ENCODE measurements at regions not wholly inside any gene's neighbourhood (a gene's known extent, or its start where the extent isn't known, plus 50 kb on each side); places are given as distances from the start of the nearest gene placed in this dataset.

GRCh38 chr2:105574796-105575344 lies 169.8 kb upstream of the NCK2 start:
- no peak for DNase-seq (ENCODE audit: low read depth)
- H3K4me3 ChIP-seq (ENCODE audit: low read depth, low read length): no peak overlapping the region
- no peak for TF ChIP-seq CTCF (IDR thresholded peaks at IDR 0.05; ENCODE audit: low read depth, low read length, missing control alignments)

GRCh38 chr2:105573910-105574655 lies 170.6 kb upstream of the NCK2 start:
- no peak for DNase-seq (ENCODE audit: low read depth)
- no peak for TF ChIP-seq CTCF (IDR thresholded peaks at IDR 0.05; ENCODE audit: low read depth, low read length, missing control alignments)
- H3K4me3 ChIP-seq (ENCODE audit: low read depth, low read length): no peak overlapping the region

GRCh38 chr2:105573490-105573889 lies 171.2 kb upstream of the NCK2 start:
- no peak for TF ChIP-seq CTCF (IDR thresholded peaks at IDR 0.05; ENCODE audit: low read depth, low read length, missing control alignments)
- H3K4me3 ChIP-seq (ENCODE audit: low read depth, low read length): no peak overlapping the region
- no peak for DNase-seq (ENCODE audit: low read depth)

GRCh38 chr2:105571445-105571987 lies 172.7 kb upstream of the FHL2 start:
- no peak for TF ChIP-seq CTCF (IDR thresholded peaks at IDR 0.05; ENCODE audit: low read depth, low read length, missing control alignments)
- DNase-seq (ENCODE audit: low read depth): no peak
- no peak overlapping the region for H3K4me3 ChIP-seq (ENCODE audit: low read depth, low read length)

- no peak overlapping the region for H3K4me3 ChIP-seq (ENCODE audit: low read depth, low read length)
- DNase-seq (ENCODE audit: low read depth): no peak
- no peak for TF ChIP-seq CTCF (IDR thresholded peaks at IDR 0.05; ENCODE audit: low read depth, low read length, missing control alignments)
These were observed 171.9 kb upstream of the FHL2 start for GRCh38 chr2:105570757-105571156.

- TF ChIP-seq CTCF (IDR thresholded peaks at IDR 0.05; ENCODE audit: low read depth, low read length, missing control alignments): no peak
- no peak for DNase-seq (ENCODE audit: low read depth)
- H3K4me3 ChIP-seq (ENCODE audit: low read depth, low read length): no peak overlapping the region
These were observed 171.5 kb upstream of the FHL2 start for GRCh38 chr2:105570326-105570725.
